OCI-LY7 (cell line): ENCODE measurements at regions not wholly inside any gene's neighbourhood (a gene's known extent, or its start where the extent isn't known, plus 50 kb on each side); places are given as distances from the start of the nearest gene placed in this dataset.

Experiments used
- BruUV-seq: library from RNA; stranded (reverse); fragments of 400-500 nt; replicated peaks from 2 replicates; lab custom pipeline; 2021; lab: Mats Ljungman, UMichigan
- CTCF ChIA-PET: fragments of 300-600 bp; sonication (Branson Sonifier 250); formaldehyde crosslinking; loops from one replicate; lab custom pipeline; 2022; ENCODE audit warnings: antibody characterized with exemption; ENCODE audit not compliant: unreplicated experiment; lab: Charles Lee
- POLR2A ChIA-PET: fragments of 300-600 bp; sonication (Branson Sonifier 250); formaldehyde crosslinking; loops from one replicate; lab custom pipeline; 2022; ENCODE audit warnings: antibody characterized with exemption; lab: Charles Lee
- DNase-seq: peaks from one replicate; pipeline ENCODE4 v3.0.0-alpha.2; 2015; ENCODE audit warnings: low spot score
- H2AFZ ChIP-seq: fragments of 200-600 bp; sonication (generic), shearing (Covaris generic); 2 replicates; pipeline ENCODE4 v1.6.1; 2014; ENCODE audit warnings: mild to moderate bottlenecking, antibody characterized with exemption, low read length, moderate library complexity
- H3K27ac ChIP-seq: fragments of 200-600 bp; sonication (generic); 2 replicates; pipeline ENCODE4 v1.5.1; 2014; ENCODE audit warnings: mixed run types, low read depth, mild to moderate bottlenecking, moderate library complexity, low read length, inconsistent platforms; ENCODE audit not compliant: poor library complexity, severe bottlenecking
- H3K36me3 ChIP-seq: fragments of 200-600 bp; sonication (generic); 2 replicates; pipeline ENCODE4 v1.6.1; 2014; ENCODE audit warnings: mild to moderate bottlenecking, antibody characterized with exemption, low read length, moderate library complexity, mixed read lengths; ENCODE audit not compliant: insufficient read depth
- H3K4me1 ChIP-seq: fragments of 200-600 bp; sonication (generic); 2 replicates; pipeline ENCODE4 v1.5.1; 2014; ENCODE audit warnings: mild to moderate bottlenecking, low read length; ENCODE audit not compliant: insufficient read depth, poor library complexity, severe bottlenecking
- H3K4me2 ChIP-seq: fragments of 200-600 bp; sonication (generic); 2 replicates; pipeline ENCODE4 v1.6.1; 2014; ENCODE audit warnings: mild to moderate bottlenecking, low read length
- H3K4me3 ChIP-seq: fragments of 200-600 bp; sonication (generic); 2 replicates; pipeline ENCODE4 v1.5.1; 2014; ENCODE audit warnings: mild to moderate bottlenecking, low read depth, low read length; ENCODE audit not compliant: poor library complexity, severe bottlenecking
- H3K79me2 ChIP-seq: fragments of 200-600 bp; sonication (generic); 2 replicates; pipeline ENCODE4 v1.6.1; 2016; ENCODE audit warnings: low read depth, mild to moderate bottlenecking, low read length, moderate library complexity, mixed read lengths; ENCODE audit not compliant: insufficient read depth
- H3K9me2 ChIP-seq: fragments of 200-600 bp; sonication (generic); 2 replicates; pipeline ENCODE4 v1.6.1; 2016; ENCODE audit warnings: mild to moderate bottlenecking, low read length, mixed read lengths; ENCODE audit not compliant: insufficient read depth
- H3K9me3 ChIP-seq: fragments of 200-600 bp; sonication (generic); 2 replicates; pipeline ENCODE4 v1.6.1; 2014; ENCODE audit warnings: mild to moderate bottlenecking, mixed run types, low read length, mixed read lengths
- H4K20me1 ChIP-seq: fragments of 200-600 bp; sonication (generic); 2 replicates; pipeline ENCODE4 v1.6.1; 2014; ENCODE audit warnings: mild to moderate bottlenecking, antibody characterized with exemption, low read length, moderate library complexity, mixed read lengths; ENCODE audit not compliant: insufficient read depth
- EZH2phosphoT487 ChIP-seq: fragments of 200-600 bp; sonication (generic); IDR thresholded peaks from 2 replicates; pipeline ENCODE4 v1.6.1; 2018; ENCODE audit warnings: low read depth, borderline replicate concordance, mild to moderate bottlenecking, mixed run types, antibody characterized with exemption, low read length, moderate library complexity, mixed read lengths
- intact Hi-C: fragments of 100-400 bp; cut with micrococcal nuclease; formaldehyde crosslinking; loops from one replicate; pipeline ENCODE4 v1.10.0; 2022; ENCODE audit not compliant: unreplicated experiment
- TF ChIP-seq, protein P1 (sequence below): fragments of 200-600 bp; sonication (generic); conservative IDR thresholded peaks from 2 replicates; pipeline ENCODE4 v1.5.1; 2014; ENCODE audit warnings: mild to moderate bottlenecking, antibody characterized with exemption, low read length, moderate library complexity, mixed read lengths

DNA sequence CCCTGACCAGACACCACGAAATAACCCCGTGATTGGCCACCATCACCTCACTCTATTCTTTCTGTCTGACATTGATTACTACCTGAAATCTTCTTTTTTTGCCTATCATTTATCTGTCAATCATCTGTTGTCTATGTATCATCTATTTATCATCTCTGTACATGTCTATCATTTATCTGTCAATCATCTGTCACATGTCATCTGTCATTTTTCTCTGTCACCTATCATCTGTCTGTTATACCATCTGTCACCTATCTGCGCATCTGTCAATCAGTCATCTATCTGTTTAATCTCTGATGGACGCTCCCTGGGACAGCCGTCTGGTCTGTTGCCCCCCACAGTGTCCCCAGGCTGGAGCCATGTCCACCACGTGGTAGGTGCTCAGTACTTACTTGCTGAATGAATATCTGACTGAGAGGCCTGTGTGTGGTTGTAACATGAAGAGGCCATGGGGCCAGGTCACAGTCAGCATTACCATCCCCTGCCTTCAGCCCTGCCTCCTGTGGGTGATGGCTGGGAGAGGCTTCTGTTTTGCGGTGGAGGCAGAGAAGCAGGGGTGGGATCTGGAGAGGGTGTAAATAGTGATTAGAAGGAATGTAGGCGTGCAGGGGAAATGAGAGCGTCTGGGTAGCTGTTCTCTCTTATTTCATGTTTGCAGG, 302.7 kb downstream of the QKI start:
- no peaks in the 10 kb centered on the region for H4K20me1 ChIP-seq
- H3K4me3 ChIP-seq, result no peak overlapping the region
- POLR2A ChIA-PET, result no interaction called here
- H3K27ac ChIP-seq, result no peak overlapping the region
- CTCF ChIA-PET, result interaction anchor here (1.6 kb wide), 1 partner anchor 9 kb away, joined by 6 read pairs; no protein-coding TSS in a partner anchor
- no peaks in the 10 kb centered on the region for H3K9me2 ChIP-seq
- 0 out of 2 replicates have a peak overlapping the region, but pooled peaks have one; percentile 30 for H3K4me2 ChIP-seq
- H3K36me3 ChIP-seq, result no peaks in the 10 kb centered on the region
- no peaks in the 10 kb centered on the region for H3K9me3 ChIP-seq
- peaks cover 55% of the 10 kb centered on the region for H3K4me1 ChIP-seq
- BruUV-seq, result no TSS peak
- H2AFZ ChIP-seq, result peak overlapping the region; percentile 56; the same call in 1 of the 2 replicates
- no peak for DNase-seq
- TF ChIP-seq, protein P1, sequence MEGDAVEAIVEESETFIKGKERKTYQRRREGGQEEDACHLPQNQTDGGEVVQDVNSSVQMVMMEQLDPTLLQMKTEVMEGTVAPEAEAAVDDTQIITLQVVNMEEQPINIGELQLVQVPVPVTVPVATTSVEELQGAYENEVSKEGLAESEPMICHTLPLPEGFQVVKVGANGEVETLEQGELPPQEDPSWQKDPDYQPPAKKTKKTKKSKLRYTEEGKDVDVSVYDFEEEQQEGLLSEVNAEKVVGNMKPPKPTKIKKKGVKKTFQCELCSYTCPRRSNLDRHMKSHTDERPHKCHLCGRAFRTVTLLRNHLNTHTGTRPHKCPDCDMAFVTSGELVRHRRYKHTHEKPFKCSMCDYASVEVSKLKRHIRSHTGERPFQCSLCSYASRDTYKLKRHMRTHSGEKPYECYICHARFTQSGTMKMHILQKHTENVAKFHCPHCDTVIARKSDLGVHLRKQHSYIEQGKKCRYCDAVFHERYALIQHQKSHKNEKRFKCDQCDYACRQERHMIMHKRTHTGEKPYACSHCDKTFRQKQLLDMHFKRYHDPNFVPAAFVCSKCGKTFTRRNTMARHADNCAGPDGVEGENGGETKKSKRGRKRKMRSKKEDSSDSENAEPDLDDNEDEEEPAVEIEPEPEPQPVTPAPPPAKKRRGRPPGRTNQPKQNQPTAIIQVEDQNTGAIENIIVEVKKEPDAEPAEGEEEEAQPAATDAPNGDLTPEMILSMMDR, result no peak
- TF ChIP-seq EZH2phosphoT487, result no peak
- H3K79me2 ChIP-seq, result no peaks in the 10 kb centered on the region
- intact Hi-C loops, result loop anchor here (2.0 kb wide), 1 partner anchor 98 kb away; no protein-coding TSS in a partner anchor

- TF ChIP-seq, protein P1, result no peak
- no peak for TF ChIP-seq EZH2phosphoT487
- no peaks in the 10 kb centered on the region for H4K20me1 ChIP-seq
- H2AFZ ChIP-seq, result peak overlapping the region; percentile 56; the same call in 1 of the 2 replicates
- H3K9me3 ChIP-seq, result no peaks in the 10 kb centered on the region
- intact Hi-C loops, result loop anchor here (2.0 kb wide), 1 partner anchor 98 kb away; no protein-coding TSS in a partner anchor
- no TSS peak for BruUV-seq
- POLR2A ChIA-PET, result interaction anchor here (0.7 kb wide), 1 partner anchor 31 kb away, joined by 4 read pairs; no protein-coding TSS in a partner anchor
- CTCF ChIA-PET, result no interaction called here
- no peak overlapping the region for H3K4me3 ChIP-seq
- peaks cover 55% of the 10 kb centered on the region for H3K4me1 ChIP-seq
- no peaks in the 10 kb centered on the region for H3K36me3 ChIP-seq
- H3K9me2 ChIP-seq, result no peaks in the 10 kb centered on the region
- H3K27ac ChIP-seq, result no peak overlapping the region
- DNase-seq, result peak; percentile 71
- no peaks in the 10 kb centered on the region for H3K79me2 ChIP-seq
- H3K4me2 ChIP-seq, result peak overlapping the region; percentile 30; the same call in 1 of the 2 replicates
Measured at GRCh38 chr6:163716690-163717089, 302.2 kb downstream of the QKI start.

DNA sequence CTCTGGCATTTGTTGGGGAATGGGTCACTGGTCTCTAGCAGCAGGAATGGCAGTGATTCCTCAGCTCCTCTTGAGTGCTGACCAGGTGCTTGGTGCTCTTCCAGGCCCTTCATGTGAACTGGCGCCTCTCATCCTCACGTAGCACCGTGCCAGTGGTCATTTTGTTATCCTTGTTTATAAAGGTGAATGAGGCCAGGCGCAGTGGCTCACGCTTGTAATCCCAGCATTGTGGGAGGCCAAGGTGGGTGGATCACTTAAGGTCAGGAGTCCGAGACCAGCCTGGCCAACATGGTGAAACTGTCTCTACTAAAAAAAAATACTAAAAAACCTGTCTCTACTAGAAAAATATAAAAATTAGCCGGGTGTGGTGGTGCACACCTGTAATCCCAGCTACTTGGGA, 301.3 kb downstream of the QKI start:
- BruUV-seq, result no TSS peak
- CTCF ChIA-PET, result no interaction called here

More for the DNA sequence above, 301.3 kb downstream of the QKI start:
- POLR2A ChIA-PET, result interaction anchor here (0.7 to 1.5 kb wide), 4 partner anchors 10 to 46 kb away, joined by 3 to 4 read pairs (median 4); no protein-coding TSS in a partner anchor
- H3K4me1 ChIP-seq, result peaks cover 58% of the 10 kb centered on the region
- no peak for DNase-seq
- no peaks in the 10 kb centered on the region for H3K36me3 ChIP-seq
- no peak overlapping the region for H2AFZ ChIP-seq
- 0 out of 2 replicates have a peak overlapping the region, but pooled peaks have one; percentile 10 for H3K4me2 ChIP-seq
- H3K79me2 ChIP-seq, result no peaks in the 10 kb centered on the region
- TF ChIP-seq, protein P1, result no peak
- no peak for TF ChIP-seq EZH2phosphoT487
- intact Hi-C loops, result loop anchor here (2.0 kb wide), 1 partner anchor 99 kb away; no protein-coding TSS in a partner anchor
- H3K9me2 ChIP-seq, result no peaks in the 10 kb centered on the region
- H3K9me3 ChIP-seq, result no peaks in the 10 kb centered on the region
- H4K20me1 ChIP-seq, result no peaks in the 10 kb centered on the region
- H3K27ac ChIP-seq, result no peak overlapping the region
- H3K4me3 ChIP-seq, result no peak overlapping the region
